ENCODE measurements at regions not wholly inside any gene's neighbourhood (a gene's known extent, or its start where the extent isn't known, plus 50 kb on each side); places are given as distances from the start of the nearest gene placed in this dataset.

DNA sequence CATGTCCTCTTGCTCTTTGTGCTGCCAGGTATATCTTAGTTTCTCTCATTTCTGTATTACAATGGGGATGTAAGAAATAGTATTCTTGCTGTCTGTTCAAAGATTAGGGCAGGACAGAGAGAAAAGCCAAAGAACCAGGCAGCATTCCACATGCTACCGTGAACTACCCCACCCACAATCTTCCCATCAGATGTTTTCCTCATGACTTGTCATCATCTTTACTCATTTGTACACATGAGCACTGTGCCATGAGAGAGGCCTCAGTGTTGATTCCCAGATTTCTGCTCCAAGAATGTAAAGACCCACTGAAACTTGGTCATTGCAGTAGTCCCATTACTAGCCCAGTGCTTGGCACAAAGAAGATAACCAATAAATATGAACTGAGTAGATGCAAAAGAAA lies 354.6 kb upstream of the RASGEF1B start:
- DNase-seq (ENCODE audit: low spot score) = no peak

DNA sequence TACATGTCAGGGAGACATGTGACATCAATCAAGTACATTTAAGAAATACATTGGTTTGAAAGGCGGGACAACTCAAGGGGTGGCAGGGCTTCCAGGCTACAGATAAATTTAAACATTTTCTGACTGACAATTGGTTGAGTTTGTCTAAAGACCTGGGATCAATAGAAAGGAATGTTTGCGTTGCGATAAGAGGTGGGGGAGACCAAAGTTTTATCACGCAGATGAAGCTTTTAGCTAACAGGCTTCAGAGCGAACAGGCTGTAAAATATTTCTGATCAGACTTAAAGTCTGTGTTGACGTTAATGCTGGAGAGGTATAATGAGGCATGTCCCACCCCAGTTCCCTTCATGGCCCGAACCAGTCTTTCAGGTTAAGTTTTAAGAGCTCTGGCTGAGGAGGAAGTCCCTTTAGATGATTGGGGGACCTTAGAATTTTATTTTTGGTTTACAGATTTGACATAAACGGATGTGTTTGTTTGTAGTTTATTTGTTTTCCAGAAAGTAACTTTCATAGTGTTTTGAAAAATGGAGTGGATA lies 346.7 kb upstream of the RASGEF1B start:
- DNase-seq (ENCODE audit: low spot score) = peak; percentile 50

DNA sequence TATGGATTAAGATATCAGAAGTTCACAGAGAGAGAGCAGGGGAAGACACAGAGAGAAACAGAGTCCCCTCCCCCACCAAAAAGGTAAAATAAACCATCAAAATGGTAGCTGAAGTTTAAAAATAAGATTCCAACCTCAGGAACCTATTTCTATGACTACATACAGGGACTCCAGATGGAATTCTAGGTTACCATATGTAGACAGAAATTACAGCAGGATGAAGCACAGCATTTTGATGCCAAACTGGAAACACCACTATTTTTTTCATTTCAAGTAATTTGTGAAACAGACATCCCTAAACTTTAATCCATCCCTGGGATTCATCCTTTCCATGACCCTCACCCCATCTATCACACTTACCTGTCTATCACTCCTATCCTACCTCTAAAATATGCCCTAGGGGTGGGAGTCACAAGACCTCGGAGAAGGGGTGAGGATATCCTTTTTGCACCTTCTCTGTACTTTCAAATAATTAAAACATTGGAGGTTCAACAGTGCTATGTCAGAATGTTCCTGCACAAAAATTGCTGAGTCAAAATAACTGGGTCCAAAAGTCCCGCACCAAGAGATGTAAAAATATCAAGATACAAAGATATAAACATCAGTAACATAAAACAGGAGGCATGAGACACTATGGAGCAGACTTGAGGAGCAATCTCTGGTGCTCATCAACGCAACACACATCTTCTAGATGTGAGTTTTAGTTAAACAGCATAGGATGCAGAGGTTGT lies 344.5 kb upstream of the RASGEF1B start:
- no peak for DNase-seq (ENCODE audit: low spot score)

DNA sequence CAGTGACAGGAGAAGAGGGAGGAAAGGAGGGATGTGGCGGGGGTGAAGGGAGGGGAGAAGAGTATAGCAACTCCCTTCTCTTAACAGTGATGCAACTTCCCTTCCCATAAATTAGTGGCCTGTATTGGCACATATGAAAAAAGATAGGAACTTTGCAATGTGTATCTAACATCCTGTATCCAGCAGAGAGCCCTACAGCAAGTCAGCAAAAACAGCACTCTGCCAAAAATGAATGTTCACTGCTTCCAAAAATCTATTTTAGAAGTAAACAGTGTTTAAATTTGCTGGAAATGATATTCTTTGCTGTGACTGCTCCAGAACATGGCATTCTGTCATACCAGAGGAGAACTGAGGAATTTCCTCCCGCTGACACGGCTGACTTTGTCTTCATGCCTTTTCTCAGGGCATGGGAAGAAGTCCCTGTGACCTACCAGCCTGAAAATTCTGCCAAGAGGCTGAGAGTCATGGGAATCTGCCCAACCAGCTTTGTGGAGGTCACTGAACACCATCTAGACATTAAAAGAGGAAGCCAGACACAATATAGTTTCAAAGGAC lies 343.4 kb upstream of the RASGEF1B start:
- DNase-seq (ENCODE audit: low spot score) = no peak

DNA sequence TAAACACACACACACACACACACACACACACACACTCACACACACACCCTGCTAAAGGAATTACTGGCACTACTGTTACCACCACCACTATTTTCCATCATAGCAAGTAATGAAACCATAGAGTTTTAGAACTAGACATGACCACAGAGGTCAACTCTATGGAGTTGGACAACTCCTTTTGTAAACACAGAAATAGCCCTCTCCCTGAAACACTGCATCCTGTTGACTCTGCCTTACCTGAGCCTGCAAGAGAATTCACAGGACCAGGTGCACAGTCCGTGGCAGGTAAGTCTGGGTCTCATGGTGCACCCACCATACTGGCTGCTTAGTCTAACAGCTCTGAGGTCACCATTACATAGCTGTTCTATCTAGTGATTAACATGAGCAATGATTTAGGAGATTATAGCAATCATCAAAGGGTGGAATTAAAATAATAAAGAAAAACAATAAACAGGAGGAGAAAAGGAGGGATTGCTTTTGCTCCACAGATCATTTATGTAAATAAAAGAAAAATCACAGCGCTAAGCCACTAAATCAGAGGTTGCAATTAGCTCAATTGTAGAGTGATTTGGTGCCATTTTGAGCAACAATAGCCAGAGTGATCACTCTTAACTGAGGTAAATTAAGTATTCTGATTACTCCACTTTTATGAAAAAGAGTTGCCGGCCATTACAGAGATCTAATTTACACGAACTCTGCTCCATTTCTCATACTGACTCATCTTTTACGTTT lies 340.0 kb upstream of the RASGEF1B start:
- no peak for DNase-seq (ENCODE audit: low spot score)

DNA sequence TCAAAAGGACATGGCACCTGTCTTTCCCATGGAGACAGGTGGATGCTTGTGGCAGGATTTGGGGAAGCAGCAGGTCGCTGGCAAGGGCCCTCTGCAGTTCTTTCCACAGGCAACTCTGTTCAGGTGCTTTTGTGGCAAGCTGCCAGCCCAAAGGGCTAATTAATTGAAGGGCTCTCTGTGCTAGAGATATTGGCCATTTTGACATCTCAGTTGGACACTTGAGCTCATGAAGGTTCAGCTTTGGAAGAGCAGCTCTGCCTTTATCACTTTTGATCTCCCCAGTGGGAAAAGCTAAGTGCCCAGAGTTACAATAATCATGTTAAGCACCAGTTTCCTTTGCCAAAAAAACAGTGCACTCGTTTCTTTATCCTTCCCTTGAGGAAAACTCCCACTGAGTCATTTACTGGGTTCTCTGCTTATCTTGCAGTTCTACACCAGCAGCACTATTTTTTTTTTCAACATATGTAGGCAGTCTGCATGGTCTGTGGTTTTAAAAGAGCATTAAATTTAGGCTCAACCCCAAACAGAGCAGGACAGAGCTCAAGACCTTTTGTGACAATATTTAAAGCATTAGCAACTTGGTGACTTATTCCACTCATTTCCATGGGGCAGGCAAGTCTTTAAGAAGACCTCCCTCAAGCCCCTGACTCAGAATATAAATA lies 336.4 kb upstream of the RASGEF1B start:
- DNase-seq (ENCODE audit: low spot score) = no peak

DNA sequence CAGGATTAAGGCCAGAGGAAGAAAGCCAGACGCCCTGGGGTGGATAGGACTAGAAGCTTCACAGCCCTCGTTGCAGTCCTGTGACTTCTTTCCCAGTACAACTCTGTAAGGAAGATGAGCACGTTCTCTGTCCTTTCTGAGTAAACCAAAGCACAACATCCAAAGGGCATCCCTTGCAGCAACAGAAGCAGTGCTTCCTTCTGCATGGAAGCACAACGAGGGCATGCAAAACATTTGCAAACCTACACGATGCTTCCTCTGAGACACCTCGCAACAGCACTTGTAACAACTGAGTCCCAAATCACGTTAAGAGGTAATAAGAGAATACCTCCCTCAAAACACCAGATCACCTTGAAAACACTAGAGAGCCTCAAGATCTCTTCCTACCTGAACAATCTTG lies 335.7 kb upstream of the RASGEF1B start:
- no peak for DNase-seq (ENCODE audit: low spot score)

DNA sequence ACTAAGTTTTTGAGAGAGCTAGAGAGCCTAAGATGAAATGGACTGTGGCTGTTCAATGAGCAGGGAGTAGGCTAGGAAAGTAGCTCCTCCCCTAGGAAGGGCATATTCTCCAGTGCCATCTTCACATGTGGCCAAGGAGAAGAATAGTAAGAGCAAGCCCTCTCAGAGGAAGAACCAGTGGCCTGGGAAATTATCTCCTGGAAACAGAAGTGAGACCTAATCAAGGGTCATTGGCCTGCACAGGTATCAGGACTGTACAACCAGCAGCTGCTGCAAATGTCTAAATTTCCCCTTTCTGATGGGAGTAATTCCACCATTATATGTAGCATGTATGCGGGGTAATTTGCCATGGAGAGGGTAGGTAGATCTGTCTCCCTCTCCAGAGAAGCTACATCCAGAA lies 334.8 kb upstream of the RASGEF1B start:
- no peak for DNase-seq (ENCODE audit: low spot score)

DNA sequence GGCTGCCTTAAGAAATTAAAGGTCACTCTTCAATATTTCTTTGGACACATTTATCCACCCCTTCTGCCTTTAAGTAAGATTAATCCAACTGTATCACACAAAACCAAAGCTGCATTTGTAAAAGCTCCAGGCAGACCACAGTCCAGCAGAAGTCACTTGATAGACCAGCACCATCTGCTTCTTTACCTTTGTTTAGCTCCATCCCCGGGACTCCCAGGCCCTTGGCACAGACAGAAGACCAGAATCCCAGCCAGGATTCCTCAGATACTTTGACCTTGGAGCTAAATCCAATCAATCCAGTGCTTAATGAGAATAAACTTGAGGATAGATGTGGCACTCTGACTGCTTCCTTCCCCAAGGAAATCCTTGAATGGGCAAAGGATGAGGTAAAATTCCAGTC lies 333.1 kb upstream of the RASGEF1B start:
- DNase-seq (ENCODE audit: low spot score) = no peak

DNA sequence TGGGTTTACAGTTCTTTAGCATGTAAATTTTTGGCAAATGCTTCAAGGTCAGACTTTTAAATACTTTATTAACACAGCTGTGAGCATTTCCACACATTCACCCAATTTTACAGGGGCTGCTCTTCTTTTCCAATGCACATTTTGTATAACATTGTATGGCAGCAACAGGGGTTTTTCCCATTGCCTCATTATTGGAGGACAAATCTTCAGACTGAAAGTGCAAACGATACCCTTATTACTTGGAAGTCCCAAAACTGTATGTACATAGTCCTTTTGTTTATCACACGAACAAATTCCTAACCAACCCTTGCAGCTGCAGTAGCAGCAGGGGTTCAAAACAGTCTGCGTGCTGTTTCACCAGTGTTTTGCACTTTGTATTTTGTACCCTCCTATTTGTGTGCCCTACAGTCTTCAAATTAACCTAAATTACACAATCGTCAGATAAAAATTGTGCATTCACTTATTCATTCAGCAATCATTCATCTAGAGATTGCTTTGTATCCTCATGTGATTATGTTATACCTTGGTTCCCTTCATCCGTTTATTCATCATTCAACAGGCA lies 330.7 kb upstream of the RASGEF1B start:
- no peak for DNase-seq (ENCODE audit: low spot score)

DNA sequence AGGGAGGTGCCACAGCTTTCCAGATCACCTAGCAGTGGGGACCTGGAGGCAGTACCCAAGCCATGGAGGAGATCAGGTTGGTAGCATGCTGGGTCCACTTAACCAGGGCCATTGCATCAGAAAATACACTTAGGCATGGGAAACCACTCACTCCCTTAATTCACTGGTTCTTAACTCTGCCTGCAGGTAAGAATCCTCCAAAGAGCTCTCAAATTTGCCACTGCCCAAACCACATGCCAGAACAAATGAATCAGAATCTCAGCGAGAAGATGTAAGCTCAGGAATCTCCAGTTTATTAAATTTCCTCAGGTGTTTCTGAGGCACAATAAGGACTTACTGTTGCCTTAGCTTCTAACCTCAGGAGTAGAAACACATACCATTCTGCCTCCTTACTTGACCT lies 327.7 kb upstream of the RASGEF1B start:
- DNase-seq (ENCODE audit: low spot score) = no peak

DNA sequence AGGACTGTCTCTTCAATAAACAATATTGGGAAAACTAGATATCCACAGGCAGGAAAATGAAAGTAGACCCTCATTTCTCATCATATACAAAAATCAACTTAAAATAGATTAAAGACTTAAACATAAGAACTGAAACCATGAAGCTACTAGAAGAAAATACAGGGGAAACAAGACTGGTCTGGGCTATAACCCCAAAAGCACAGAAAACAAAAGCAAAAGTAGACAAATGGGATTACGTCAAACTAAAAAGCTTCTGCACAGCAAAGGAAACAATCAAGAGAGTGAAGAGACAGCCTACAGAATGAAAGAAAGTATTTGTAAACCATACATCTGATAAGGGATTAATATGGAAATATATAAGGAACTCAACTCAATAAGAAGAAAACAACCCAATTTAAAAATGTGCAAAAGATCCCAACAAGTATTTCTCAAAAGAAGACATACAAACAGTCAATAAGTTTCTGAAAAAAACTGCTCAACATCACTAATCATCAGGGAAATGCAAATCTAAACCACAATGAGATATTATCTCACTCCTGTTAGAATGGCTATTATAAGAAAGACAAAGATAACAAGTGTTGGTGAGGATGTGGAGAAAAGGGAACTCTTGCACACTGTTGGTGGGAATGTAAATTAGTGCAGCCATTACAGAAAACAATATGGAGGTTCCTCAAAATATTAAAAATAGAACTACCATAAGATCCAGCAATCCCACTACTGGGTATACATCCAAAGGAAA lies 325.3 kb upstream of the RASGEF1B start:
- DNase-seq (ENCODE audit: low spot score) = no peak

DNA sequence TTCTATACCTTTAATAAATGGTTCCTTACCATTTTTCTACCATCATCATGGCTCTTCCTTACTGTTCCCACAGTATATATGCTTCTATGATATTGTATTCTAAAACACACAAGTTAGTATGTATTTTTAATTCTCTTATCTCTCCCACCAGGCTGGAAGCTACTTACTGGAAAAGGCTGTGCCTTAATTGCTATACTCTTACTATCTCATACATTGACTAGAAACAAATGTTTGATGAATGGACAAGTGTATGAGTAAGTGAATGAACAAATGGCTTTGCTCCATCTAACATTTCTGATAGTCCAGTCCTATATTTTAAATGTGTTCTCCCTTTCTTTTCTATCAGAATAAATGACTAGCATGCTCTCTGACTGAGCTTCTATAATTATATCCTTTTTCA lies 320.8 kb upstream of the RASGEF1B start:
- no peak for DNase-seq (ENCODE audit: low spot score)

DNA sequence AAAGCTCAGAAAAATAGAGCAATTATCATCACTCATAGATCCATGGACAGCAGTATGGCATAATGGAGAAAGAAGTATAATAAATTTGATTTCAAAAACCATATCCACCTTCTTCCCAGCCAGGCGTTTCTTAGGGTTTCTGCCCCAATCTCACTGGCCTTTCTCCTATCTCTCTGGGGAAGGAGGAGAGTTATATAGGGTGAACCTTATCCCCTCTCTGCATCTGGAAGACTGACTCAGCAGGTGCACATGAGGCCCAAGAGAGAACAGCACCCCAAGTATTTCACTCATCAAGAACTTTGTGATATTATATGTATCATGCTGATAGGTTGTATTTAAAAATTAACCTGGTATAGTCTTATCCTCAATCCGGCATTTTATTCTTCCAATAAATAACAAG lies 318.8 kb upstream of the RASGEF1B start:
- DNase-seq (ENCODE audit: low spot score) = no peak

DNA sequence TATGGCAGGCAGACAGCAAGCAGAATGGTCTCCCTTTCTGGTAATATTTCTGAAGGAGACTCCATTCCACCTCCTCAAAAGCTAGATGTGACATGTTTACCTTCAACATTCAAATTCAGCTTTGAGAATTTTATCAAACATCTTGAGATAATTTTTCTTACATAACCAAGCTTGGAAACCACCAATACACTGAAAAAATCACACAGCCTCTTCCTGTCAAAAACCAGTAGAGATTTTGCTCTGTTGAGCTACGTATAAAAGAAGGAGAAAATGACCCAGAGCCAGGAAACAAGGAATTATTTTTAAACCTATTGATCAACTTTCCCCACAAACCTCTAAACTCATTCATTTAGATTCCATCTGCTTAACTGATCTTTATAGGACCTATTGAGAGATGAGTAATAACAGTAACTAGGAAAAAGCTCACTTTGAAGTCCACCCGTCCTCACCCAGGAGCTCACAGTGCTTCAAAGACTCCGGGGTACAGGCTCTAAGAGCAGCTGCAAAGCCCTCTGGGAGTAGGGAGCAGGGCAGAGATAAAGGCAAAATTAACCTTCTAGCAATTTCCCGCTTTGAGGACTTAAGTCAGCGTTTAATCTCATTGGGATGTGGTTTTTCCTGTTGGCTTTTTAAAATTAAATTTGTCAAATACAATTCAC lies 318.2 kb upstream of the RASGEF1B start:
- no peak for DNase-seq (ENCODE audit: low spot score)

DNA sequence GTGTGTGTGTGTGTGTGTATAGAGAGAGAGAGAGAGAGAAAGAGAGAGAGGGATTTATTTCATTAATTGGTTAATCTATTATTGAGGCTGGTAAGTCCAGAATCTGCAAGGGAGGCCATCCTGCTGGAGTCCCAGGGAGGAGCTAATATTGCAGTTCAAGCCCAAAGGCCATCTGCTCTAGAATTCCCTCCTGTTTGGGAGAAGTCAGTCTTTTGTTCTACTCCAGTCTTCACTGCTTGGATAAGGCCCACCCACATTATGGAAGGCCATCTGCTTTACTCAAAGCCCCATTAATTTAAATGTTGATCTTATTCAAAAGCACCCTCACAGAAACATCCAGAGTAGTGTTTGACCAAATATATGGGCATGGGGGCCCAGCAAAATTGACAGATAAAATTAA lies 317.5 kb upstream of the RASGEF1B start:
- DNase-seq (ENCODE audit: low spot score) = no peak

DNA sequence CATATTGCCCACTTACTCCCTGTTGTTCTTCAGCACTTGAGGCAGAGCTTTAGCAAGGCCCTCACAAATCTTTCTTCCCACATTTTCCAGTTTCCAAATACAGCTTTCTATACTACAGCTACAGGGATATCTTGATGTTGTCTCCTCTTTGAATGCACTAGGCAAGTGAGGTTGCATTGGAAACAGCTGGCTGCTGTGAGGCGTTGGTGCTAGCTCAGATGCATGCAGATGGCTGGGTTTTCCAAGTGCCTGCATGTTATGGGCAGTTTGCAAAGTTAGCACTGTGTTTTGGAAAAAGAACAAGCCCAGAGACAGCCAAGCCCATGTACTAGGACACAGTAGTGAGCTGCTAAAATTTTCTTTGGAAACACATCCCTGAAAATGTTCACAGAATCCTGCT lies 315.1 kb upstream of the RASGEF1B start:
- DNase-seq (ENCODE audit: low spot score) = no peak

DNA sequence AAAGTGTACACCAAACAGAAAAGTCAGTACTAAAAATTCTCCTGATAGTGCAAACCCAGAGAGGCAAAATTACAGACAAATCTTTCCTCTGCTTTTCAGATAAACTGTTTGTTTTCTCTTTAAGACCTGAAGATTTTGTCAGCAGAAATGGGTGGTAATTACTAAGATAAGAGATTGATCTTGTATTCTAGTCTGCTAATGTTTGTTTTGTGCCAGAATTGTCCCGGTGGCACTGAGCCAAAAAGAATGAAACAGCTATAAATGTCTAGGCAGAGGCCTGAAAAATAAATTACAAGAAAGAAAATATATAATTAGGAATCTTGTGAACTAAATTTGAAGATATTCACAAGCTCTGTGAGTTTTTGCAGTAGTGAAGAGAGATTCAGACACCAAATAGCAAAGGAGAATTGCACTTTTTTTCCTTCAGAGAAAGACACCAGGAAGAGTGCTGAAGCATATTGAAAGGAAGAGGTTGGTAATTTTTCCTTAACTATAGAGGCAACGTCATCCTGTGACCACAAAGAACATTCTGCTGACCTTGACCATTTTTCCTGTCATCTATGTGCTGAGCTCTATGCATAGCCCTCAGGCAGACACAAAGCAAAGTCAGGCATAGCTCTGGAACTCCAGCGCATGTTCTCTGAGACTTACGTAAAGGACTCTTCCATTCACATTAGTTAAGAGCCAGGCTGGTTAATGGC lies 314.5 kb upstream of the RASGEF1B start:
- DNase-seq (ENCODE audit: low spot score) = peak; percentile 16

DNA sequence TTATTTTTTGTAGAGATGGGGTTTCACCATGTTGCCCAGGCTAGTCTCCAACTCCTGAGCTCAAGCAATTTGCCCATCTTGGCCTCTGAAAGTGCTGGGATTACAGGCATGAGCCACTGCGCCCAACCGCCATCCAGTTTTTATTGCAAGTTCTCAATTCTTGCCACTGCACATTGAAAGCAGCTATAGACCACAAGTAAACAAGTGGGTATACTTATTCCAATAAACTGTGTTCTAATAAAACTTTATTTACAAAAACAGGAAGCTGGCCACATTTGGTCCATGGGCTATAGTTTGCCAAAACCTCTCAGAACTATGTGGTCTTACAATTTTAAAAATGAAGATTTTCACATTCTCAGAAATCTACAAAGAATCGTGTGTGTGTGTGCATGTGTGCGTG lies 313.6 kb upstream of the RASGEF1B start:
- DNase-seq (ENCODE audit: low spot score) = no peak

DNA sequence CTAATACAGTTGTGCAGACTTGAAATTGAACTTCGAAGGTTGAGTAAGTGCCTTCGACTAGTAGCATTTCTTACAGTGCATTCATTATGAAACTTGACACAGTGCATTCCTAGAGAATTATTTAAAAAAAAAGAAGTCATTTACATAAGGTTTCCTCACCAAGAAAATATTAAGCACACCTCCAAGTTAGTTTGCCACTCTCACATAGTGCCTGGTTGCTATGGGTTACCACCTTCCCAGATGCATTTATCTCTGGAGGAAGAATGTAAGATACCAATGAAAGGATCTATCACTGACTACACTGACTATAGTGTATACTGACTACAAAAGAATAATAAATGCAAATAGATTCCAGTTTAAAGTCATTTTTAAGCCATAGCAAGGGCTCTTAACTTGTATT lies 311.9 kb upstream of the RASGEF1B start:
- no peak for DNase-seq (ENCODE audit: low spot score)
